ENCODE measurements at regions not wholly inside any gene's neighbourhood (a gene's known extent, or its start where the extent isn't known, plus 50 kb on each side); places are given as distances from the start of the nearest gene placed in this dataset.

- Histone ChIP-seq H3K4ac (replicated peaks; ENCODE audit: insufficient read length, low read depth, low read length) (no peak overlapping the region), H3K56ac (replicated peaks; ENCODE audit: insufficient read length, low read depth, low read length) (no peak overlapping the region), H4K91ac (replicated peaks; ENCODE audit: insufficient read length, low read length) (no peak overlapping the region), H3K9me3 (ENCODE audit: insufficient read depth in 2 of 2, low read depth in 1 of 2, low read length in 1 of 2) (no peaks in the 10 kb centered on the region), H2BK5ac (ENCODE audit: low read depth, low read length) (no peak overlapping the region), H2BK20ac (ENCODE audit: low read length) (no peak overlapping the region), H3K36me3 (ENCODE audit: control insufficient read depth in 2 of 4, insufficient read depth in 4 of 4, low read length in 3 of 4) (no peaks in the 10 kb centered on the region), H4K8ac (ENCODE audit: extremely low read depth, insufficient read depth, low read length) (no peak overlapping the region), H2BK12ac (ENCODE audit: low read depth, low read length) (no peak overlapping the region), H3K27me3 (replicated peaks in 1 of 4; ENCODE audit: control insufficient read depth in 3 of 4, extremely low read depth in 1 of 4, insufficient read depth in 3 of 4, low read length in 3 of 4) (no peaks in the 10 kb centered on the region), H3K23ac (ENCODE audit: insufficient read length) (no peak overlapping the region), H3K79me1 (ENCODE audit: low read depth, low read length) (no peaks in the 10 kb centered on the region), H4K20me1 (replicated peaks in 1 of 2; ENCODE audit: control insufficient read depth in 1 of 2, insufficient read depth in 2 of 2, low read length in 2 of 2) (no peaks in the 10 kb centered on the region), H3K4me2 (ENCODE audit: insufficient read depth in 1 of 2, low read depth in 2 of 2, low read length in 2 of 2) (no peak overlapping the region), H2AK5ac (ENCODE audit: low read depth, low read length) (no peak overlapping the region), H3K23me2 (ENCODE audit: low read depth, low read length) (0 out of 2 replicates have a peak, but pooled peaks cover 2% of the 10 kb centered on the region), H2BK15ac (ENCODE audit: low read length) (no peak overlapping the region), H3K18ac (ENCODE audit: extremely low read depth, low read length) (no peak overlapping the region), H3K4me1 (replicated peaks in 1 of 4; ENCODE audit: control insufficient read depth in 3 of 4, insufficient read depth in 4 of 4, low read length in 3 of 4) (no peaks in the 10 kb centered on the region), H3K4me3 (ENCODE audit: extremely low read depth in 1 of 4, insufficient read depth in 2 of 4, low read depth in 3 of 4, low read length in 4 of 4) (no peak overlapping the region), H3K27ac (ENCODE audit: low read depth, low read length) (no peak overlapping the region), H3K14ac (ENCODE audit: insufficient read length) (no peak overlapping the region), H2BK120ac (replicated peaks; ENCODE audit: low read depth, low read length) (no peak overlapping the region), H4K5ac (ENCODE audit: insufficient read length, low read depth, low read length) (no peak overlapping the region), H2AFZ (ENCODE audit: low read length) (no peak overlapping the region), H3K79me2 (ENCODE audit: control insufficient read depth in 1 of 2, insufficient read depth in 2 of 2, low read length in 2 of 2) (no peaks in the 10 kb centered on the region), H3K9ac (replicated peaks in 1 of 4; ENCODE audit: extremely low read depth in 1 of 4, low read depth in 3 of 4, low read length in 3 of 4) (no peak overlapping the region)
- no peak for DNase-seq (ENCODE audit: low read depth in 1 of 2, low spot score in 2 of 2)
- no peak for FAIRE-seq
- POLR2A ChIA-PET (ENCODE audit: partially characterized antibody): no interaction called here
- CTCF ChIA-PET (ENCODE audit: partially characterized antibody): interaction anchor here (0.6 to 1.4 kb wide), 2 partner anchors 25 to 624 kb away, joined by 3 to 4 read pairs; no protein-coding TSS in a partner anchor
- TF ChIP-seq HDAC6 (IDR thresholded peaks at IDR 0.05; ENCODE audit: low read depth, low read length) (no peak), CBX8 (IDR thresholded peaks at IDR 0.05; ENCODE audit: borderline replicate concordance, low read depth, low read length) (no peak), SIRT6 (IDR thresholded peaks at IDR 0.05; ENCODE audit: low read length) (no peak), GTF2F1 (IDR thresholded peaks at IDR 0.05; ENCODE audit: borderline replicate concordance, low read depth, low read length) (no peak), CHD1 (IDR thresholded peaks at IDR 0.05; ENCODE audit: low read depth, low read length) (no peak), POLR2AphosphoS5 (IDR thresholded peaks at IDR 0.05; ENCODE audit: low read depth, low read length) (no peak), SIN3A (conservative IDR thresholded peaks at IDR 0.05 in 1 of 2, IDR thresholded peaks at IDR 0.05 in 1 of 2; ENCODE audit: low read depth in 1 of 2, low read length in 2 of 2) (no peak), TAF7 (optimal IDR thresholded peaks at IDR 0.05; ENCODE audit: borderline replicate concordance, low read depth, low read length) (no peak), ATF3 (IDR thresholded peaks at IDR 0.05; ENCODE audit: insufficient read depth, low read depth, low read length) (no peak), TEAD4 (IDR thresholded peaks at IDR 0.05; ENCODE audit: low read depth, low read length) (no peak), CTBP2 (IDR thresholded peaks at IDR 0.05; ENCODE audit: borderline replicate concordance, insufficient read depth, insufficient read length, low read length) (no peak)
- WGBS, 2 experiments (ENCODE audit: extremely low coverage in 1 of 2, insufficient coverage in 1 of 2, insufficient read length in 1 of 2, insufficient replicate concordance in 2 of 2, low coverage in 1 of 2, low lambda C conversion rate in 2 of 2, missing lambda C conversion rate in 1 of 2): 84% methylated on average over 7 of the region's 7 CpGs; no CpG with 5 or more reads in 1 of the 2 experiments
These were observed 57.7 kb upstream of the RASGRP1 start for GRCh38 chr15:38622304-38622703.
